Stimulated activated naive CD4-positive, alpha-beta T cell treated with Interleukin-2 at 50 U/mL for 16 hours (primary cell): ENCODE measurements at regions not wholly inside any gene's neighbourhood (a gene's known extent, or its start where the extent isn't known, plus 50 kb on each side); places are given as distances from the start of the nearest gene placed in this dataset.
"Not testable (repeated sequence)": the region's sequence is repeated elsewhere in the genome, so short reads cannot be mapped to it uniquely, and the experiment has no call there.

Source experiments
- DNase-seq: peaks from one replicate; lab custom pipeline; 2025; lab: John Stamatoyannopoulos, UW

- DNase-seq: no peak
These were observed 152.6 kb downstream of the CRLF2 start for GRCh38 chrX:1059576-1060561.

DNA sequence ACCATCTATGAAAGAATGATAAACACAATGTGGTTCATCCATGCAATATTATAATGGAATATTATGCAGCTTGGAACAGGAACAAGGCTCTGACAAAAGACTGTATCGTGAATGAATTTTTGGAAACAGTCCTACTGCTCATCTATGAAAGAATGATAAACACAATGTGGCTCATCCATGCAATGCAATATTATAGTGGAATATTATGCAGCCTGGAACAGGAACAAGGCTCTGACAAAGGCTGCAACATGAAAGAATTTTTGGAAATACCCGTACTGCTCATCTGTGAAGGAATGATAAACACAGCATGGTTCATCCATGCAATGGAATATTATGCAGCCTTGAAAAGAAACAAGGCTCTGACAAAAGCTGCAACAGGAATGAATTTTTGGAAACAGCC, 158.8 kb downstream of the CRLF2 start:
- DNase-seq: not testable (repeated sequence)

GRCh38 chrX:1053072-1053471, 159.4 kb downstream of the CRLF2 start:
- no peak for DNase-seq

GRCh38 chrX:1052021-1052420, 160.4 kb downstream of the CRLF2 start:
- no peak for DNase-seq

DNA sequence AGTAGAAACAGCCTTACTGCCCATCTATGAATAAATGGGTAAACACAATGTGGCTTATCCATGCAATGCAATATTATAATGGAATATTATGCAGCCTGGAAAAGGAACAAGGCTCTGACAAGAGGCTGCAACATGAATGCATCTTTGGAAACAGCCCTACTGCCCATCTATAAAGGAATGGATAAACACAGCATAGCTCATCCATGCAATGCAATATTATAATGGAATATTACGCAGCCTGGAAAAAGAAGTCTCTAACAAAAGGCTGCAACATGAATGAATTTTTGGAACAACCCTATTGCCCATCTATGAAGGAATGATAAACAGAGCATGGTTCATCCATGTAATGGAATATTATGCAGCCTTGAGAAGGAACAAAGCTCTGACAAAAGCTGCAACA, 161.0 kb downstream of the CRLF2 start:
- no peak for DNase-seq

DNA sequence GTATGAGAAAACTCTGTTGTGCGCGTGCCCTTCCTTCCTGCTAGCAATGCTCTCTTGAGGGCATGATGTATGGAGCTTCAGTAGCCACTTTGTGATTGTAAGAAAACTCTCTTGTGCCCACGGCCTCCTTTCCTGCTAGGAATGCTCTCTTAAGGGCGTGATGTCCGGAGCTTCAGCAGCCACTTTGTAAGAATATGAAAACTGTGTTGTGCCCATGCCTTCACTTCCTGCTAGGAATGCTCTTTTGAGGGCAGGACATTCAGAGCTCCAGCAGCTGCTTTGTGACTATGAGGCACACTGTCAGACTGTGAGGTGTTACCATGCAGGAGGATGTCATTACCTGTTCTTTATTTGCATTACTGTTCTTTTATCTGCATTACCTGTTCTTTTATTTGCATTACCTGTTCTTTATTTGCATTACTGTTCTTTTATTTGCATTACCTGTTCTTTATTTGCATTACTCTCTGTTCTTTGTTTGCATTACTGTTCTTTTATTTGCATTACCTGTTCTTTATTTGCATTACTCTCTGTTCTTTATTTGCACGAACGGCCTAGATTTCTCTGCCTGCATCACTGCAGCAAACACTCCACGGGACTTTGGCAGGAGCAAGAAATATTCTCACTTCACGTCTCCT, 166.7 kb downstream of the CRLF2 start:
- no peak for DNase-seq

GRCh38 chrX:1041091-1041490, 171.4 kb downstream of the CRLF2 start:
- no peak for DNase-seq

DNA sequence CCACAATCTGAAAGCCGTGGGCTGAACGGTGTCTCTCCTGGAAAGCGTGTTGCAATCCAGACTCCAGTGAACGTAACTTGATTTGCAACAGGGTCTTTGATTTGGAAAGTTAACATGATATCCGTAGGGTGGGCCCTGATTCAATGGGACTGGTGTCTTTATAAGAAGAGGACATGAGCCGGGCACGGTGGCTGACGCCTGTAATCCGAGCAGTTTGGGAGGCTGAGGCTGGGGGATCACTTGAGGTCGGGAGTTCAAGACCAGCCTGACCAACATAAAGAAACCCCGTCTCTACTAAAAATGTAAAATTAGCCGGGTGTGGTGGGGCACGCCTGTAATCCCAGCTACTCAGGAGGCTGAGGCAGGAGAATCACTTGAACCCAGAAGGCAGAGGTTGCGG, 176.5 kb downstream of the CRLF2 start:
- not testable (repeated sequence) for DNase-seq

DNA sequence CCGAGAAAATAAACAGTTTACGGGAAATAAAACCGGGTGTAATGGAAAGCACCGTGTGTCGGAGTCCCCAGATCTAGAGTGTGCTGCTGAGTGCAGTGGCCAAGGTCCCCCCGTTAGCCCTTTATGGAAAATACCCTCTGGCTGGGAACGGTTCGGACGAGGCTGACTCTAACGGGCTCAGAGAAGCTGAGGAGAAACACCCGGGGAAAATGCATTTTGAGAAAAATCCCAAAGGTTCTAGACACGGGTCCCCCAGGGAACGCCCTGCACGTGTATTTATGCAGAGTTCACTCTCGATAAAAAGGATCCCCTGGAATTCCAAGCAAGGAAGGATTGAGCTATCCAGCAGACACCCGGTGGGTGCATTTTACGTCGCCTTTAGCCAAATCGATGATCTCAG, 177.2 kb downstream of the CRLF2 start:
- DNase-seq: no peak

GRCh38 chrX:1034717-1035116, 177.7 kb downstream of the CRLF2 start:
- no peak for DNase-seq

DNA sequence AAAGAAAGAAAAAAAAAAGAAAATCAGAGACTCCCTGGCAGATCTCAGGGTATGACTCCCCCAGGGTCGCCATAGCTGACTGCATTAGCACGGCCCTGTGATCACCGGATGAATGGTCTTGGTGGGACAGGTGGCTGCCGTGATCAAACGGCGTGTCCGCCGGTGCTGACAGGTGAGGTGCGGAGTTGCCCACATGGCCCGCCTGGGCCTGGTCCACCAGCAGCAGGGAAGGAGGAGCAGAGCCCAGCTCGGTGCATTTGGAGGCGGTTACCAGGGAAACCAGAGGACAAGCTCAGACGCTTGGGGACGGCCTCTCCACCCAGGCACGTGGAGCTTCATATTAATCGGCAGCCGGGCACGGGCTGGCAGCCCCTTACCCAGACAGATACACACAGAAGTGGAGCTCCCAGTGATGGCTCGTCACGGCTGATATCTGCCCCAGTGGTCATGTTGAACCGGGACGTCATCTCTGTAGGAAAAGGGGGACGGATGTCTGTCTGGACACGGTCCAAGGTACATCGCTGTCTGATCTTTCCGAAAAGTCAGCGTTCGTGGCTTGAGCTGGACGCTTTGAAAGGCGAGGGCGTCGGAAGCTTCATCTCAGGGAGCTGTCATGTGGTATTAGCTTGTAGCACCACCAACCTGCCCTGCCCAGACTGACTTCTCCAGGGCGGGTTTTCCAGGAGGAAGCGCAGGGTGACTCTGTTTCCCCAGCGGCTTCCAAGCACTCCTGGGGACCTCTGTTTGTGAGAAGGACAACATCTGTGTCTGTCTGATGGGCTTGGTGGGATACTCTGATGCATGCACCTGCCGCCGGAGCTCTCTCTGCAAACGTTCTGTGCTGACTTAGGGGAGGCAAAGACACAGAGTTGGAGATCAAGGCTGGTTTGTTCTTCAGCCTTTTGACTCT, 180.7 kb downstream of the CRLF2 start:
- DNase-seq: no peak

DNA sequence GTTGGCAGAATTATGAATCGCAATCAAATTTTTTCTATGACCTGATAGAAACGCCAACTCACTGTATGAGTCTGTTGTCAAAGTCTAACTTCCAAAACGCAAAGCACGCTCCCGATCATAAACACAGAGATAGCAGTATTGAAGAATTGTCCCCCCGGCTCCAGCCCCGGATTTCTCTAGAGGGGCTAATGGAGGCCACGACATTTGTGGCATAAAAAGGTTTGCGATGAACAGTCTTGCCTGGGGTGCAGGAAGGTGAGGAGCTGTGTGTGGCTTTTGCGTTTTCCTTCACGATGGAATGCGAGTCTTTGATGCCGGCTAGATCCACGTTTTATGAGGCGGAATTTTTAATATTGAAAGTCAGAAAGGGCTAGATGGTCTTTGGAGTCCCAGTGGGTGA, 183.0 kb downstream of the CRLF2 start:
- no peak for DNase-seq

- no peak for DNase-seq
These were observed 184.8 kb downstream of the CRLF2 start for GRCh38 chrX:1027680-1028079.

- no peak for DNase-seq
These were observed 185.3 kb downstream of the CRLF2 start for GRCh38 chrX:1027133-1027532.

DNA sequence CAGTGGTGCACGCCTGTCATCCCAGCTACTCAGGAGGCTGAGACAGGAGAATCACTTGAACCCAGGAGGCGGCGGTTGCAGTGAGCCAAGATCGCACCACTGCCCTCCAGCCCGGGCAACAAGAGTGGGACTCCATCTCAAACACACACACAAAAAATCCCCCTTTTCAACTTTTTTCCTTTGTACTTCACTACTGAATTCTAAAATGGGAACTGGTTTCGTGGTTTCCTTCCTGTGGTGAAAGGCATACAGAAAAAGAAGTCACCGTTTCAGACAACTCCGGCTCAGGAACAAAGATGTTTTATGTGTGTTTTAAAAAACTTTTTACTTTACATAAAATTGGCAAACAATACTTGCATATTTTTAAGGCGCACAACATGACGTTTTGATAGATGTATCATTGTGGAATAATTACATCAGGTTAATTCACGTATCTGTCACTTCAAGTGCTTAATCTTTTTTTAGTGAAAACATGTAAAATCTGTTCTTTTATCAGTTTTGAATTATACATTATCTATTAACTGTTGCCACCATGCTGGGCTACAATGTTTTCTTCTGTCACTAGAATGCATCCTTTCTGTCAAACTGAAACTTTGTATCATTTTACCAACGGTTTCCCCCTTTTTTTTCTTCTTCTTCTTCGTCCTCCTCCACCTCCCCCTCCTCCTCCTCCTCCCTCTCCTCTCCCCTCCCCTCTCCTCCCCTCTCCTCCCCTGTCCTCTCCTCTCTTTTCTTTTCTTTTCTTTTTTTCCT, 186.0 kb downstream of the CRLF2 start:
- no peak for DNase-seq

GRCh38 chrX:1025413-1025812, 187.0 kb downstream of the CRLF2 start:
- DNase-seq: no peak

GRCh38 chrX:1023676-1024075, 188.8 kb downstream of the CRLF2 start:
- DNase-seq: no peak

DNA sequence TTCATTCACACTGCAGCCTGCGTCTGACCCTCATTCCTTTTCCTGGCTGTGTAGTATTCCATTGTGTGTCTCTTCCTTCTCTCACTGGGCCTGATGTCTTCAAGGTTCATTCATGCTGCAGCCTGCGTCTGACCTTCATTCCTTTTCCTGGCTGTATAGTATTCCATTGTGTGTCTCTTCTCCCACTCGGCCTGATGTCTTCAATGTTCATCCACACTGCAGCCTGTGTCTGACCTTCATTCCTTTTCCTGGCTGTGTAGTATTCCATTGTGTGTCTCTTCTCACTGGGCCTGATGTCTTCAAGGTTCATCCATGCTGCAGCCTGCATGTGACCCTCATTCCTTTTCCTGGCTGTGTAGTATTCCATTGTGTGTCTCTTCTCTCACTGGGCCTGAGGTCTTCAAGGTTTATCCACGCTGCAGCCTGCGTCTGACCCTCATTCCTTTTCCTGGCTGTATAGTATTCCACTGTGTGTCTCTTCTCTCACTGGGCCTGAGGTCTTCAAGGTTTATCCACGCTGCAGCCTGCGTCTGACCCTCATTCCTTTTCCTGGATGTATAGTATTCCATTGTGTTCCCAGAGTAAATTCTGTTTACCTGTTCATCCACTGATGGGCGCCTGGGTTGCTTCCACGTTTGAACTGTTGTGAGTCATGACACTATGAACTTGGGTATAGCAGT, 191.0 kb downstream of the CRLF2 start:
- not testable (repeated sequence) for DNase-seq

GRCh38 chrX:1020634-1021166, 191.7 kb downstream of the CRLF2 start:
- DNase-seq: no peak

- not testable (repeated sequence) for DNase-seq
These were observed 195.5 kb downstream of the CRLF2 start for GRCh38 chrX:1016926-1017325.

DNA sequence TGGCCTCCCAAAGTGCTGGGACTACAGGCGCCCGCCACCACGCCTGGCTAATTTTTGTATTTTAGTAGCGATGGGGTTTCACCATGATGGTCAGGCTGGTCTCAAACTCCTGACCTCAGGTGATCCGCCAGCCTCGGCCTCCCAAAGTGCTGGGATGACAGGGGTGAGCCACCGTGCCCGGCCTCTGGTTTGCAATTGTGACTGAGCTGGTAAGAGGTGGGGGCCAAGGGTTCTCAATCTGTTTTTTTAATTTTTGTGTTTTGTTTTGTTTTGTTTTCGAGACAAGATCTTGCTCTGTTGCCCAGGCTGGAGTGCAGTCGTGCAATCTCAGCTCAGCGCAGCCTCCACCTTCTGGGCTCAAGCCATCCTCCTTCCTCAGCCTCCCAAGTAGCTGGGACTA, 196.2 kb downstream of the CRLF2 start:
- DNase-seq: not testable (repeated sequence)
